ENCODE measurements at regions not wholly inside any gene's neighbourhood (a gene's known extent, or its start where the extent isn't known, plus 50 kb on each side); places are given as distances from the start of the nearest gene placed in this dataset.

DNA sequence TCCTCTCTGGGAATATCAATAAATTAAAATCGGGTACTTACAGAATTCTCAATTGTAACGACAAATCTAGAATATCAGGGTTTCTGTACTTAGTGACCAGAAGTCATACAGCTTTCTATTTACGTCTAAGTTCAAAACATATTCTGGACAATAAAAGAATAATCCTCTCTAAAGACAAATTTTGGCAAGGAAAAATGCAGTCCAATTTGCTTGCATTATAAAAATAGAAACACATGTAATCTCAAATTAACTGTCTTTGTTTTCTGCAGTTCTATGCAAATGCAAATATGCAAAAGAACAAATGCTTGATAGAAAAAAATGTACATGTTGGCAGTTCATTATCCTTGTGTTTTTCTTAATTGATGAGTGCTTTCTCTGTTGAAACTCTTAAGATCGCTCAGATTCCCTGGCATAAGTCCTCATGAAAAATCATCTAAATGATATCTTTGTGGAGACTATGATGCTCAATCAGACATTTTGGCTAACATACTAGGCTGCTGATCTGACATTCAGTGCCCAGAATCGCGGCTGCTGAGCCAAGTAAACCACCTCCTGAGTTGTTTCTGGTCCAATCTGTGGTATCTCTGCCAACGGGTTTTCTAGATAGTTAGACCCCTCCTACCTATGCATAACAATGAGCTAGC, 990.1 kb upstream of the C9orf72 start:
- Histone ChIP-seq H3K4me3 (ENCODE audit: low read length) (no peak overlapping the region), H3K9me3 (ENCODE audit: low read depth, low read length) (no peaks in the 10 kb centered on the region), H3K4me1 (ENCODE audit: insufficient read depth, low read length) (no peaks in the 10 kb centered on the region), H3K27me3 (ENCODE audit: insufficient read depth, low read length) (no peaks in the 10 kb centered on the region)

DNA sequence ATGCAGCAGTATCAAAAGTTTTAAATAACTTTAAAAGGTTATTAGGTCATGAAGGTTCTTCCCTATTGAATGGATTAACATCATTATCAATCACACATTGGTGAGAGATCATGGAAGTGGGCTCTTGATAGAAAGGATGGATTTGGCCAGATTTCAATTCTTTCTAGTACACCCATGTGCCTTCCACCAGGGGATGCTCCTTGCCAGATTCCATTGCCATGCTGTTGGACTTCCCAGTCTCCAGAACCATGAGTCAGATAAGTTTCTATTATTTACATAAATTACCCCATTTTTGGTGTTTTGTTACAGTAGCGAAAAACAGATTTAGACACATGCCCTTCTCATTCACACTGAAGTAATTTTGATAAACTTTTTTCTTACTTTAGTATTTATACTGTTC, 1010.6 kb upstream of the C9orf72 start:
- Histone ChIP-seq H3K9me3 (ENCODE audit: low read depth, low read length) (no peaks in the 10 kb centered on the region), H3K4me3 (ENCODE audit: low read length) (no peak overlapping the region), H3K4me1 (ENCODE audit: insufficient read depth, low read length) (no peaks in the 10 kb centered on the region), H3K27me3 (ENCODE audit: insufficient read depth, low read length) (no peaks in the 10 kb centered on the region)

DNA sequence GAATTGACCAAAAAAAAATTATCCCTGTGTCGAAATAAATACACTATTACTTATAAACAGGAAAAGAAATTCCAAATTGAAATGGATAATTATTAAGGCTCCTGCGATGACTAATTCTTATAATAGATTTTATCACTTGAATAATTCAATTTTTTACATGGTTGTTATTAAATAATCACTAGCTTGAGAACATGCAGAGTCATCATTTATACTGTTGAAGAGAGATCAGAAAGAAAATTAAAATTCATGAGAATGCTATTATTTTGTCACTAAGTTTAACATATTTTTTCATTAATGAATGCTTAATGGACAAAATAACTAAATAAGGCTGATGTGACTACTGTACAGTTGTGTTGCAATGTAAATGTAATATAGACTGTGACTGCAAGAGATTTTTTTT, 1011.3 kb upstream of the C9orf72 start:
- H3K4me3 ChIP-seq (ENCODE audit: low read length) = no peak overlapping the region
- H3K27me3 ChIP-seq (ENCODE audit: insufficient read depth, low read length) = no peaks in the 10 kb centered on the region

DNA sequence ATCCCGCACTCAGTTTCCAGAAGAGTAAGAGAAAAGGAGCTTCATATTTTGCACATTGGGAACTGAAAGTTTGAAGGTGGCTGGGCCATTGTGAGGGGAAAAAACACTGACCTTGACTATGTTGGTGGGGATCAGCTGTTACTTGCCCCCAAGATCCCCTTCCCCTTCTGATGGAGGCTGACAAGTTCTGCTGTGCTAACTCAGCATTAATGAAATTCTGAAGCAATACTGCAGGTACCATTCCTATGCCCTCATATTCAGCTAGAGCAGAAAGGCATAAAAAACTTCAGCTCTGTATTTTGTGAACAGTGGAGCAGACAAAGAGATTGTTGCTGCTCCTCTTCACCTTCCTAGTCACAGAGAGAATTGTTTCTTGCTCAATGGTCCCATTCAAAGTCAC, 1013.8 kb upstream of the C9orf72 start:
- H3K9me3 ChIP-seq (ENCODE audit: low read depth, low read length) = no peaks in the 10 kb centered on the region

More for the DNA sequence above, 1011.3 kb upstream of the C9orf72 start:
- Histone ChIP-seq H3K9me3 (ENCODE audit: low read depth, low read length) (no peaks in the 10 kb centered on the region), H3K4me1 (ENCODE audit: insufficient read depth, low read length) (no peaks in the 10 kb centered on the region)

DNA sequence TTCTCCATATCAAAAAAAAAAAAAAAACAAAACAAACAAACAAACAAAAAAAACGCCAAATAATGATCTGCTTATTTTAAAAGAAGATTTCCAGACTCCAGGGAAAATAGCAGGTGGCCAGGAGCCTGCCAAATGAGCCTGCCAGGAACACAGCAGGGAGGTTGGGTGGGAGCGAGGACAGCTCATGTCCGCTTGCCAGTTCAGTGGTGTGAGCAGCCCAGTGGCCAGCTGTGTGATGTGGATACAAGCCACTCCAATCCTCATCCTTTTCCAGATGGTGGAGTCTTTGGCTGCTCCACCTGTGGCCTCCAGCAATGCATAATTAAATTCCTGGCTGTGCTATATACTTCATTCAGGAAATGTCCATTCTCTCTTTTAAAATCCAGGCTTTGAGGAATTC, 1025.1 kb upstream of the C9orf72 start:
- Histone ChIP-seq H3K9me3 (ENCODE audit: low read depth, low read length) (peaks cover 4% of the 10 kb centered on the region), H3K4me3 (ENCODE audit: low read length) (no peak overlapping the region), H3K27me3 (ENCODE audit: insufficient read depth, low read length) (no peaks in the 10 kb centered on the region), H3K4me1 (ENCODE audit: insufficient read depth, low read length) (no peaks in the 10 kb centered on the region)

More for the DNA sequence above, 1013.8 kb upstream of the C9orf72 start:
- no peaks in the 10 kb centered on the region for H3K27me3 ChIP-seq (ENCODE audit: insufficient read depth, low read length)
- no peaks in the 10 kb centered on the region for H3K4me1 ChIP-seq (ENCODE audit: insufficient read depth, low read length)
- no peak overlapping the region for H3K4me3 ChIP-seq (ENCODE audit: low read length)

DNA sequence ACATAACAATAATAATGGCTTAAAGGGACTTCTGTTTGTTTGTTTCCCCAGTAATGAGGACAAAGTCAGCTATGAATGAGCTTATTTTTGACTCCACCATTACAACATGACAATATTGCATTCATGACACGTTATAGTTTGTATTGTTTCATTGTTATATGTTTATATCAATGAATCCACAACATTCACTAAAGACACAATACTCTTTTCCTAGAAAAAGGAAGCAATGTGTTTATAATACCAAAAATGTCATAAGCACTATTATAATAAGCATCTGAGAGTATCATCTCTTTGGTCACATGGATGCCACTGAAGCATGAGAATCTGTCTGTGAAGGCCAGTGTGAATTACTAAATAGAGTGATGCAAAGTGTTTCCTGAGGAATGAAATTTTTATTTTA, 1026.9 kb upstream of the C9orf72 start:
- Histone ChIP-seq H3K9me3 (ENCODE audit: low read depth, low read length) (peaks cover 4% of the 10 kb centered on the region), H3K4me3 (ENCODE audit: low read length) (no peak overlapping the region), H3K4me1 (ENCODE audit: insufficient read depth, low read length) (no peaks in the 10 kb centered on the region), H3K27me3 (ENCODE audit: insufficient read depth, low read length) (no peaks in the 10 kb centered on the region)

DNA sequence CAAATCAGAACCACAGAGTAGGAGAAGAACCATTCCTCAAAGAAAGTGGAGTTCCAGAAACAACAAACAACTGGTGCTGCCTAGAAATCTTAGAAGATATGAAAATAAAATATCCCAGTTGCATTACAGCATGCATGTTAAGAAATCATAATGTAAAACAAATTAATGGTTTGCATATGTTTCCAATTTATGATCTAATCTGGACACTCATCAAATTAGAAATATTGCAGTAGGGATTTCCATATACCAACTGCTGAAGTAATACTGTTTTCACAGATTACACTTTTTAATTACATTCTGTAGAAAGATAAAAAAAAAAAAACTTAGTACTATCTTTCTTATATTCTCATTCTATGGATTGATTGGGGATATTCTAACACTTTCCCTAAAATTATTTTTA, 1034.6 kb upstream of the C9orf72 start:
- no peak overlapping the region for H3K4me3 ChIP-seq (ENCODE audit: low read length)
- no peaks in the 10 kb centered on the region for H3K27me3 ChIP-seq (ENCODE audit: insufficient read depth, low read length)
- H3K4me1 ChIP-seq (ENCODE audit: insufficient read depth, low read length) = no peaks in the 10 kb centered on the region
- no peaks in the 10 kb centered on the region for H3K9me3 ChIP-seq (ENCODE audit: low read depth, low read length)

DNA sequence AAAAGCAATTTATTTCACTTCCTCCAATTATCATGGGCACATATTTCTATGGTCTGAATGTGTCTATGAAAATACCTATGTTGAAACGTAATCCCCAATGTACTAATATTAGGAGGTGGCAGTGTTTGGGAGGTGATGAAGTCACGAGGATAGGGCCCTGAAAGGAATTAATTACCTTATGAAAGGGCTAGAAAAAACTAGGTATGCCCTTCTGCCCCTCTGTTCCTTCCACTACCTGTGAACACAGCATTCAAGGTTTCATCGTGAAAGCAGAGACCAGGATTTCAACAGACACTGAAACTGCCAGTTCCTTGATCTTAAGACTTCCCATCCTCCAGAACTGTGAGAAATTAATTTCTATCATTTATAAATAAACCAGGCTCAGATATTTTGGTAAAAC, 1037.1 kb upstream of the C9orf72 start:
- Histone ChIP-seq H3K27me3 (ENCODE audit: insufficient read depth, low read length) (no peaks in the 10 kb centered on the region), H3K4me1 (ENCODE audit: insufficient read depth, low read length) (no peaks in the 10 kb centered on the region), H3K4me3 (ENCODE audit: low read length) (no peak overlapping the region), H3K9me3 (ENCODE audit: low read depth, low read length) (no peaks in the 10 kb centered on the region)

DNA sequence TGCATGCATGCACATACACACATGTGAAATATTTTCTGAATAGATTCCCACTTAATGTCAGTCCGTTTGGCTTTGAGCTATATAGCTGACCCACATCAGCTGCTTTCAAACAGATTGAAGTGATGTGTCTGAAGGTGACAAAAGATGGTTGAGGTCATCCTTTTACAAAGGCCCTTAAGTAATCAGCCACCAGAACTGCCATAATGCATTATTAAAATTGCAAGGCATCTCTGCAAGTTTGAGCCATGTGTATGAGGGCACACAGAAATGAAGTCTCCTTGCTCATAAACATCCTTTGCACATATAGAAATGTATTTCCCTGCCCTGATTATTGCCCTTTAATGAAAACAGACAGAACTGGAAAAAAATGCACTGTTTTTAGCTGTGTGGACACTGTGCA, 1043.0 kb upstream of the C9orf72 start:
- H3K27me3 ChIP-seq (ENCODE audit: insufficient read depth, low read length) = no peaks in the 10 kb centered on the region
- no peaks in the 10 kb centered on the region for H3K9me3 ChIP-seq (ENCODE audit: low read depth, low read length)
- H3K4me1 ChIP-seq (ENCODE audit: insufficient read depth, low read length) = no peaks in the 10 kb centered on the region
- H3K4me3 ChIP-seq (ENCODE audit: low read length) = no peak overlapping the region

DNA sequence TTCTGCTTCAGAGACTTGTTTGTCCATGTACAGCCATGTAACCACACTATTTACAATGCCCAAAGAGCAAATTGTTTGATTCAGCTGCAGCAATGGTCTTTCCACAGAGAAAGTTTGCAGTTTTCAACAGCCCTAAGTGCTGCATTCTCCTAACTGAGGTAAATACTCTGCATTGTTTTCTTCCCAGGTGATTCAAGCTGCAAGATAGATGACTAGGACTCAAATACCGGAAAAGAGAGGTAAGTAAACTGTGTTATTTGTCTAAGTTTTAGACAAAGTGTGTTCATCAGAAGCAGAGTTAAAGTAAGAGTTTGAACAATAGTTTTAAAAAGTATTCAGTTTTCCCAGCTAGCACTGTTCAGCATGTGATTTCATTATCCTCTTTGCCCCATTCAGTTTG, 1046.7 kb upstream of the C9orf72 start:
- Histone ChIP-seq H3K9me3 (ENCODE audit: low read depth, low read length) (no peaks in the 10 kb centered on the region), H3K4me3 (ENCODE audit: low read length) (no peak overlapping the region), H3K4me1 (ENCODE audit: insufficient read depth, low read length) (no peaks in the 10 kb centered on the region), H3K27me3 (ENCODE audit: insufficient read depth, low read length) (no peaks in the 10 kb centered on the region)

DNA sequence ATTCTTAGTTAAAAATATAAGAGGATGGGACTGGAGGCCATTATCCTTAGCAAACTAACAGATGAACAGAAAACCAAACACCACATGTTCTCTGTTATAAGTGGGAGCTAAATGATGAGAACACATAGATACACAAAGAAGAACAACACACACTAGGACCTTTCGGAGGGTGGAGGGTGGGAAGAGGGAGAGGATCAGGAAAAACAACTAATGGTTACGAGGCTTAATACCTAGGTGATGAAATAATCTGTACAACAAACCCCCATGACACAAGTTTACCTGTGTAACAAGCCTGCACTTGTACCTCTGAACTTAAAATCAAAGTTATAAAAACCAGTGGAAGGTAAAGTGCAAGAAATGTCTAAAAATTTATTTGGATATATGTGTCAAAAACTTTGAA, 1047.4 kb upstream of the C9orf72 start:
- no peaks in the 10 kb centered on the region for H3K4me1 ChIP-seq (ENCODE audit: insufficient read depth, low read length)
- H3K4me3 ChIP-seq (ENCODE audit: low read length) = no peak overlapping the region
- no peaks in the 10 kb centered on the region for H3K9me3 ChIP-seq (ENCODE audit: low read depth, low read length)
- no peaks in the 10 kb centered on the region for H3K27me3 ChIP-seq (ENCODE audit: insufficient read depth, low read length)

DNA sequence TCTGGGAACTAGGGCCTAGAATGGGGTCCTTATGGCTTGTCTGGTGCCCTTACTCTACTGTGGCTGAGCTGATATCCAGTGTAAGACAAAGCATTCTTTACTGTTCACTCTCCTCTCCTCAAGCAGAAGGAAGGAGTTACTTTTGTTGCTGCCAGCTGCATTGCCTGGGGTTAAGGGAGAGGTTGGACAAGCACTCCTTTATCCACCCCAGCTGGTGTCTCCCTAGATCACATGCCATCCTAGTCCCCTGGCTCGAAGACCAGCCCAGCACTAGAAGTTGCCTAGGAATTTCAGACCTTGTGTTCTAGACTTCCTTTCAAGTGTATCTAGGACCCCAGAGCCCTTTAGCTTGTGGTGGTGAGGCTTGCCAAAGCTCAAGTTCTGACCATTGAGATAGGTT, 1051.5 kb upstream of the C9orf72 start:
- H3K9me3 ChIP-seq (ENCODE audit: low read depth, low read length) = no peaks in the 10 kb centered on the region
- H3K4me3 ChIP-seq (ENCODE audit: low read length) = no peak overlapping the region
- H3K27me3 ChIP-seq (ENCODE audit: insufficient read depth, low read length) = no peaks in the 10 kb centered on the region
- H3K4me1 ChIP-seq (ENCODE audit: insufficient read depth, low read length) = no peaks in the 10 kb centered on the region

DNA sequence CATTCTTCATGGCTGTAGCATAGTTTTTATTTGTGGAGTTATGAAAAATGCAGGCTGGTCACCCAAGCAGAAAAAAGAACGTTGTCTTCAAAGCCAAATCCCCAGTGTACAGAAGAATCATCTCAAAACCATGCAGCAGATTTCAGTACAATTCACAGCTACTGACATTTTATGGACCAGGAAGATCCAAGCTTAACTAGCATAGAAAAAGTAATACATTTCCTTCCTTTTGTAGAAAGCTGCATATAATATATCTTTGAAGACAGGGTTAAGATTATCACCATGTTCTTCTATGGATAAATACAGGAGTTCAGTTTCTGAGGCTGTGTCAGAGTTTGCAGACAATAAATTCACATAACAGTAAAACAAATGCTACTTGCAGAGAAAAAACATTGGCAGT, 1054.8 kb upstream of the C9orf72 start:
- Histone ChIP-seq H3K9me3 (ENCODE audit: low read depth, low read length) (no peaks in the 10 kb centered on the region), H3K4me3 (ENCODE audit: low read length) (no peak overlapping the region), H3K4me1 (ENCODE audit: insufficient read depth, low read length) (no peaks in the 10 kb centered on the region), H3K27me3 (ENCODE audit: insufficient read depth, low read length) (no peaks in the 10 kb centered on the region)

DNA sequence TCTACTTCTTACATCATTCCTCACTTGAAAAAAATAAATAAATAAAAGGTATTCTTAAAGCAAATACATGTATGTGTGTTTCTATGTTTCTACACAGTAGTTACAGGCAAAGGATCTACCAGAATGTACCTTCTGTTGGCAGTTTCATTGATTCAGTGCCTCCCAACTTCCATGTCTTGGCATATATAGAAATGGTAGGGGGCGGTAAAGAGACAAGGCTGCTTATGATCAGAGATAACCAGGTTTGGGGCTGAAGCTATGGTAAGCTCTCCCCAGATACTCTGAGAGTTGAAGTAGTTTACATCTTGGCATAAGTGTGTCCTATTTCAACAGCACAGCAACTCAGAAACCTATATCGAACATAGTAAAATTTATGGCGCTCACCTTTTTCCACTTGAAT, 1075.4 kb upstream of the C9orf72 start:
- Histone ChIP-seq H3K4me1 (ENCODE audit: insufficient read depth, low read length) (no peaks in the 10 kb centered on the region), H3K4me3 (ENCODE audit: low read length) (no peak overlapping the region), H3K9me3 (ENCODE audit: low read depth, low read length) (peaks cover 5% of the 10 kb centered on the region), H3K27me3 (ENCODE audit: insufficient read depth, low read length) (no peaks in the 10 kb centered on the region)

DNA sequence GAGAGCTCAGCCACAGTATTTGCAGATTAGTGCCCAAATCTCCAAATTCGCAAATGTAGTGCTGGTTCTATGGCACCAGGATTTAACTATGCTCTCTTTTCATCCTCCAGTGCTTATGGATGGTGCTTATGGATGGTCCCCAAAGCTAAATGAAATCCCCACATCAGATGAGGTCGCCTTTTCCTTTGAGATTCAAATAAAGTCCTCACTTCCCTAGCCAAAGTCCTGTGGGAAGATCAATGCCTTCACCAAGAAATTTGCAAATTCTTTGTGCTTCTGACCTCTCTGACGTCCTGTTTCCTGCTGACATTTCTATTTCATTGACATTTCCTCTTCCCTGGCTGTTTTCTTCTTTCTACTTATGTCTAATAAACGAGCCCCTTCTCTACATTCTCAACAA, 1077.0 kb upstream of the C9orf72 start:
- no peaks in the 10 kb centered on the region for H3K9me3 ChIP-seq (ENCODE audit: low read depth, low read length)
- no peaks in the 10 kb centered on the region for H3K4me1 ChIP-seq (ENCODE audit: insufficient read depth, low read length)
- H3K4me3 ChIP-seq (ENCODE audit: low read length) = no peak overlapping the region

DNA sequence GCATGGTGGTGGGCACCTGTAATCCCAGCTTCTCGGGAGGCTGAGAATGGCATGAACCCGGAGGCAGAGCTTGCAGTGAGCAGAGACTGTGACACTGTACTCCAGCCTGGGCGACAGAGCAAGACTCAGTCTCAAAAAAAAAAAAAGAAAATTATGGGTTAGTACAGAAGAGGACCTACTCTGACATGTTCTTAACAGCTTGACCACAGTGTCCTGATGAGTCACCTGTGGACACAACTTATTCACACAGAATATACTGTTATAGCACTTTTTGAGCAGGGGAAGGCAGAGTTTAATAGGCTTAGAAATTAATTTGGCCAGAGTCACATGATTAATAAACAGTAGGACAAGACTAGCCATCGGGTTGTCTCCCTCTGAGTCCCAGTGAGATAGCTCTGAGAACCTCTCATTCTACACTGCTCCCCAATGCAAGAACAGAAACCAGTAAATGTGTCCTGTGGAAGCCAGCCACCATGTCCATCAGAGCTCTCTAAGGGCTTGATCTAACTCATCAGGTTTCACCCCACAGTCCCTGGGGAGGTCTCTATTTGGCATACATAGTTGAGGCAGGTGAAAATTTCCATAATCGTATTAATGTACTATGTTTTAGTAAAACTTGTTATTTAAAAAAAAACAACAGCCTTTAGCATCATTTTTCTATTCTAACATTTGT, 1077.9 kb upstream of the C9orf72 start:
- H3K27me3 ChIP-seq (ENCODE audit: insufficient read depth, low read length) = no peaks in the 10 kb centered on the region
- H3K4me3 ChIP-seq (ENCODE audit: low read length) = no peak overlapping the region

More for the DNA sequence above, 1077.0 kb upstream of the C9orf72 start:
- H3K27me3 ChIP-seq (ENCODE audit: insufficient read depth, low read length) = no peaks in the 10 kb centered on the region

More for the DNA sequence above, 1077.9 kb upstream of the C9orf72 start:
- no peaks in the 10 kb centered on the region for H3K4me1 ChIP-seq (ENCODE audit: insufficient read depth, low read length)
- H3K9me3 ChIP-seq (ENCODE audit: low read depth, low read length) = no peaks in the 10 kb centered on the region
